IMR-90 (cell line): ENCODE measurements at regions not wholly inside any gene's neighbourhood (a gene's known extent, or its start where the extent isn't known, plus 50 kb on each side); places are given as distances from the start of the nearest gene placed in this dataset.

Source experiments
- ATAC-seq: fragments of 200-7000 bp; cut with Tn5 transposase; 2 replicates; pipeline ENCODE4 v1.9.1; 2020; ENCODE audit warnings: low read depth, mild to moderate bottlenecking, moderate library complexity
- BruUV-seq: library from RNA; stranded (reverse); fragments of 400-500 nt; replicated peaks from 2 replicates; lab custom pipeline; 2021; lab: Mats Ljungman, UMichigan
- CTCF ChIA-PET: fragments of 300-600 bp; formaldehyde crosslinking; extraction: SDS; loops from one replicate; lab custom pipeline; 2021; ENCODE audit warnings: antibody characterized with exemption; lab: Yijun Ruan, JAX
- POLR2A ChIA-PET: fragments of 300-600 bp; sonication (Branson Sonifier 250); formaldehyde crosslinking; loops from one replicate; lab custom pipeline; 2022; ENCODE audit warnings: antibody characterized with exemption; ENCODE audit not compliant: unreplicated experiment; lab: Charles Lee
- DNase-seq: peaks from one replicate; pipeline ENCODE4 v3.0.0; 2013
- H2AFZ ChIP-seq: replicated peaks from 2 replicates; pipeline ENCODE3; 2013; ENCODE audit warnings: low read length, mild to moderate bottlenecking; ENCODE audit not compliant: poor library complexity
- H2AK5ac ChIP-seq: 2 replicates; pipeline ENCODE4 v1.6.1; 2013; ENCODE audit warnings: low read depth, low read length, inconsistent platforms
- H2AK9ac ChIP-seq: replicated peaks from 2 replicates; pipeline ENCODE3; 2013; ENCODE audit warnings: mild to moderate bottlenecking, low read depth, low read length, moderate library complexity; ENCODE audit not compliant: poor library complexity
- H2BK120ac ChIP-seq: 2 replicates; pipeline ENCODE4 v1.6.1; 2013; ENCODE audit warnings: low read depth, low read length, inconsistent platforms
- H2BK15ac ChIP-seq: 3 replicates; pipeline ENCODE4 v1.6.1; 2013; ENCODE audit warnings: low read depth, low read length, inconsistent platforms
- H2BK20ac ChIP-seq: 2 replicates; pipeline ENCODE4 v1.6.1; 2013; ENCODE audit warnings: low read depth, mild to moderate bottlenecking, inconsistent platforms, low read length, moderate library complexity
- H2BK5ac ChIP-seq: 2 replicates; pipeline ENCODE4 v1.6.1; 2013; ENCODE audit warnings: mild to moderate bottlenecking, low read depth, low read length, inconsistent platforms; ENCODE audit not compliant: poor library complexity, severe bottlenecking
- H3K14ac ChIP-seq: replicated peaks from 2 replicates; pipeline ENCODE4 v1.6.1; 2013; ENCODE audit warnings: low read depth, low read length, inconsistent platforms
- H3K18ac ChIP-seq: 2 replicates; pipeline ENCODE4 v1.6.1; 2013; ENCODE audit warnings: low read depth, low read length, control low read depth
- H3K23ac ChIP-seq: 2 replicates; pipeline ENCODE4 v1.6.1; 2013; ENCODE audit warnings: low read depth, low read length, inconsistent platforms
- H3K27ac ChIP-seq: 2 replicates; pipeline ENCODE4 v1.5.1; 2013; ENCODE audit warnings: mild to moderate bottlenecking, control low read depth, low read length; ENCODE audit not compliant: insufficient read depth
- H3K27me3 ChIP-seq: 2 replicates; pipeline ENCODE4 v1.6.1; 2013; ENCODE audit warnings: low read length; ENCODE audit not compliant: control insufficient read depth, insufficient read depth
- H3K36me3 ChIP-seq: 2 replicates; pipeline ENCODE4 v1.6.1; 2013; ENCODE audit warnings: low read length, mixed read lengths; ENCODE audit not compliant: control insufficient read depth, insufficient read depth
- H3K4ac ChIP-seq: 2 replicates; pipeline ENCODE4 v1.6.1; 2013; ENCODE audit warnings: low read depth, low read length, inconsistent platforms
- H3K4me1 ChIP-seq: 2 replicates; pipeline ENCODE4 v1.6.1; 2013; ENCODE audit warnings: low read length, mixed read lengths; ENCODE audit not compliant: control insufficient read depth, insufficient read depth
- H3K4me2 ChIP-seq: 2 replicates; pipeline ENCODE4 v1.6.1; 2013; ENCODE audit warnings: low read depth, mild to moderate bottlenecking, control low read depth, low read length, moderate library complexity
- H3K4me3 ChIP-seq: 2 replicates; pipeline ENCODE4 v1.5.1; 2013; ENCODE audit warnings: low read depth, mild to moderate bottlenecking, control low read depth, low read length, moderate library complexity; ENCODE audit not compliant: insufficient read depth
- H3K56ac ChIP-seq: 2 replicates; pipeline ENCODE4 v1.6.1; 2013; ENCODE audit warnings: low read length, inconsistent platforms; ENCODE audit not compliant: insufficient read depth; ENCODE audit errors: extremely low read depth
- H3K79me1 ChIP-seq, 2 experiments: 2 replicates each; pipeline ENCODE4 v1.6.1; 2013; ENCODE audit warnings: low read length in 2 of 2, inconsistent platforms in 1 of 2, low read depth in 1 of 2
- H3K9ac ChIP-seq: 2 replicates; pipeline ENCODE4 v1.6.1; 2013; ENCODE audit warnings: low read depth, low read length, control low read depth
- H3K9me1 ChIP-seq: 2 replicates; pipeline ENCODE4 v1.6.1; 2013; ENCODE audit warnings: low read length, inconsistent platforms; ENCODE audit not compliant: insufficient read depth
- H3K9me3 ChIP-seq: 2 replicates; pipeline ENCODE4 v1.6.1; 2013; ENCODE audit warnings: low read length; ENCODE audit not compliant: control insufficient read depth, insufficient read depth
- H4K20me1 ChIP-seq: 2 replicates; pipeline ENCODE4 v1.6.1; 2013; ENCODE audit warnings: low read length, inconsistent platforms; ENCODE audit not compliant: insufficient read depth
- H4K5ac ChIP-seq: 2 replicates; pipeline ENCODE4 v1.6.1; 2013; ENCODE audit warnings: mild to moderate bottlenecking, low read depth, low read length, control low read depth
- H4K8ac ChIP-seq, 2 experiments: 2 replicates each; pipeline ENCODE4 v1.6.1; 2013; ENCODE audit warnings: low read depth in 2 of 2, low read length in 2 of 2, control low read depth in 1 of 2, inconsistent platforms in 1 of 2
- H4K91ac ChIP-seq: 2 replicates; pipeline ENCODE4 v1.6.1; 2013; ENCODE audit warnings: low read depth, low read length, inconsistent platforms; ENCODE audit not compliant: insufficient read depth
- BHLHE40 ChIP-seq: fragments of 150-350 bp; IDR thresholded peaks from 2 replicates; pipeline ENCODE4 v1.6.1; 2016; ENCODE audit warnings: mild to moderate bottlenecking, low read depth, low read length
- CEBPB ChIP-seq: IDR thresholded peaks from 2 replicates; pipeline ENCODE4 v1.6.1; 2012; ENCODE audit warnings: low read depth, low read length, improper control_type of control experiment
- CHD1 ChIP-seq: IDR thresholded peaks from 2 replicates; pipeline ENCODE4 v1.6.1; 2012; ENCODE audit warnings: low read depth, low read length, improper control_type of control experiment
- CTCF ChIP-seq: conservative IDR thresholded peaks from 2 replicates; pipeline ENCODE4 v1.5.1; 2012; ENCODE audit warnings: mild to moderate bottlenecking, low read depth, low read length, improper control_type of control experiment
- ELK1 ChIP-seq: fragments of 150-350 bp; IDR thresholded peaks from 2 replicates; pipeline ENCODE4 v1.6.1; 2016; ENCODE audit warnings: low read depth, mild to moderate bottlenecking, low read length, moderate library complexity, borderline replicate concordance
- FOS ChIP-seq: fragments of 150-350 bp; IDR thresholded peaks from 2 replicates; pipeline ENCODE4 v1.6.1; 2016; ENCODE audit warnings: low read depth, low read length
- MAFK ChIP-seq: IDR thresholded peaks from 2 replicates; pipeline ENCODE4 v1.6.1; 2012; ENCODE audit warnings: low read depth, low read length, improper control_type of control experiment
- MAZ ChIP-seq: IDR thresholded peaks from 2 replicates; pipeline ENCODE4 v1.6.1; 2012; ENCODE audit warnings: low read depth, mild to moderate bottlenecking, low read length, improper control_type of control experiment, moderate library complexity, borderline replicate concordance
- MXI1 ChIP-seq: IDR thresholded peaks from 2 replicates; pipeline ENCODE4 v1.6.1; 2012; ENCODE audit warnings: low read depth, mild to moderate bottlenecking, low read length, moderate library complexity, borderline replicate concordance
- NFE2L2 ChIP-seq: fragments of 150-350 bp; IDR thresholded peaks from 2 replicates; pipeline ENCODE4 v1.6.1; 2016; ENCODE audit warnings: low read depth, mild to moderate bottlenecking, low read length
- POLR2A ChIP-seq: IDR thresholded peaks from 2 replicates; pipeline ENCODE4 v1.6.1; 2012; ENCODE audit warnings: mild to moderate bottlenecking, low read depth, low read length
- RAD21 ChIP-seq: IDR thresholded peaks from 2 replicates; pipeline ENCODE4 v1.6.1; 2012; ENCODE audit warnings: low read length, improper control_type of control experiment
- RCOR1 ChIP-seq: IDR thresholded peaks from 2 replicates; pipeline ENCODE4 v1.6.1; 2012; ENCODE audit warnings: mild to moderate bottlenecking, low read length, improper control_type of control experiment; ENCODE audit not compliant: insufficient replicate concordance
- RFX5 ChIP-seq: IDR thresholded peaks from 2 replicates; pipeline ENCODE4 v1.8.0; 2012; ENCODE audit warnings: low read depth, mild to moderate bottlenecking, low read length, moderate library complexity
- SMC3 ChIP-seq: fragments of 150-350 bp; IDR thresholded peaks from 2 replicates; pipeline ENCODE4 v1.6.1; 2016; ENCODE audit warnings: low read depth, mild to moderate bottlenecking, antibody characterized with exemption, low read length, moderate library complexity
- WGBS, 2 experiments: methylation state at CpG; one replicate each; pipeline versions ENCODE4 v1.1.5 to v1.1.7; 2013; ENCODE audit warnings: missing lambda C conversion rate in 2 of 2; ENCODE audit not compliant: insufficient read length in 1 of 2; ENCODE audit errors: extremely low coverage in 2 of 2; 5-methylcytosine and 5-hydroxymethylcytosine counted together
- dilution Hi-C: fragments of 300-500 bp; cut with HindIII; formaldehyde crosslinking; loops from one replicate; pipeline ENCODE4 v1.14.3; 2018; ENCODE audit warnings: low sequenced_read_pairs; ENCODE audit not compliant: unreplicated experiment
- in situ Hi-C: fragments of 300-500 bp; cut with MboI; formaldehyde crosslinking; loops from 3 replicates; pipeline ENCODE4 v1.14.3; 2019; ENCODE audit warnings: low sequenced_read_pairs, inconsistent platforms, mixed read lengths
- intact Hi-C: fragments of 100-400 bp; cut with micrococcal nuclease; formaldehyde crosslinking; loops from 2 replicates; pipeline ENCODE4 v1.10.0; 2022
- TF ChIP-seq, protein P1 (sequence below): fragments of 150-350 bp; IDR thresholded peaks from 2 replicates; pipeline ENCODE4 v1.6.1; 2017; ENCODE audit warnings: mild to moderate bottlenecking, antibody characterized with exemption, low read length, low read depth

DNA sequence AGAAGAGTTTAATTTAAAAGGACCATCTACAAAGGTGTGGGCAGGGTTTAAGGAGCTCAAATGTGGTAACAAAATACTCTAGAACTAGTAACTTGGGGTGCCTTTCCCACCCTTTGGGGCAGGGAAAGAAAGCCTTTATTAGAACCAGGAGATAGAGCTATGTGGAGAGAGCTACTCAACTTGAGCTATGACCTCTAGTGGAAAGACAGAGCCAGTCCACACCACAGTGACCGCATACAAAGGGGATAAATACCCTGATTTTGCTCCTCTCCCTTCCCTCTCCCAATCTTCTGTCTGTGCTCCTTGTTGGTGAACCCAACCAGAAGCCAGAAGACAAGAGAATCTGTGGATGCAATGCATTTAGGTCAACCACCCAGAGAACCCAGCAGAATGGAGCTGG is 54.4 kb upstream of the JAK1 start:
- peak; percentile 5 for DNase-seq
- dilution Hi-C loops: no loop called here
- CTCF ChIA-PET: interaction anchor here (0.7 to 1.4 kb wide), 6 partner anchors 9 to 109 kb away, joined by 3 to 5 read pairs (median 3); no protein-coding TSS in a partner anchor

More for the DNA sequence above, 54.4 kb upstream of the JAK1 start:
- Histone ChIP-seq H3K36me3 (no peaks in the 10 kb centered on the region), H2AK9ac (no peak overlapping the region), H3K9me3 (no peaks in the 10 kb centered on the region), H2BK20ac (no peak overlapping the region), H4K8ac (no peak overlapping the region), H4K20me1 (no peaks in the 10 kb centered on the region), H4K5ac (no peak overlapping the region), H3K18ac (no peak overlapping the region), H3K14ac (no peak overlapping the region), H4K91ac (no peak overlapping the region), H3K79me1 (no peaks in the 10 kb centered on the region), H3K27ac (no peak overlapping the region), H3K4me2 (no peak overlapping the region), H2AK5ac (no peak overlapping the region), H3K27me3 (peaks cover 4% of the 10 kb centered on the region; the same call in 1 of the 2 replicates), H2BK15ac (no peak overlapping the region), H3K4ac (no peak overlapping the region), H3K9me1 (no peaks in the 10 kb centered on the region), H3K56ac (no peak overlapping the region), H2AFZ (no peak overlapping the region), H3K4me3 (no peak overlapping the region), H2BK5ac (no peak overlapping the region), H3K23ac (no peak overlapping the region), H2BK120ac (no peak overlapping the region), H3K4me1 (no peaks in the 10 kb centered on the region), H3K9ac (no peak overlapping the region)
- POLR2A ChIA-PET: no interaction called here
- no TSS peak for BruUV-seq
- no peak for TF ChIP-seq RCOR1
- TF ChIP-seq MAFK: no peak
- TF ChIP-seq MXI1: no peak
- no peak for TF ChIP-seq CHD1
- TF ChIP-seq BHLHE40: no peak
- no peak for TF ChIP-seq RFX5
- peak; percentile 44 for TF ChIP-seq RAD21
- TF ChIP-seq SMC3: peak; percentile 19; the same call in 1 of the 2 replicates
- TF ChIP-seq MAZ: no peak
- TF ChIP-seq NFE2L2: no peak
- TF ChIP-seq CTCF: peak; percentile 31; the same call in 1 of the 2 replicates
- TF ChIP-seq, protein P1, sequence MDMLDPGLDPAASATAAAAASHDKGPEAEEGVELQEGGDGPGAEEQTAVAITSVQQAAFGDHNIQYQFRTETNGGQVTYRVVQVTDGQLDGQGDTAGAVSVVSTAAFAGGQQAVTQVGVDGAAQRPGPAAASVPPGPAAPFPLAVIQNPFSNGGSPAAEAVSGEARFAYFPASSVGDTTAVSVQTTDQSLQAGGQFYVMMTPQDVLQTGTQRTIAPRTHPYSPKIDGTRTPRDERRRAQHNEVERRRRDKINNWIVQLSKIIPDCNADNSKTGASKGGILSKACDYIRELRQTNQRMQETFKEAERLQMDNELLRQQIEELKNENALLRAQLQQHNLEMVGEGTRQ: no peak
- TF ChIP-seq POLR2A: no peak
- TF ChIP-seq ELK1: no peak
- TF ChIP-seq FOS: no peak
- TF ChIP-seq CEBPB: no peak
- intact Hi-C loops: no loop called here
- in situ Hi-C loops: no loop called here
- peak; percentile 80 for ATAC-seq
- WGBS, 2 experiments: no CpG with 5 or more reads among the region's 1 CpG
